ENCODE measurements at regions not wholly inside any gene's neighbourhood (a gene's known extent, or its start where the extent isn't known, plus 50 kb on each side); places are given as distances from the start of the nearest gene placed in this dataset.

DNA sequence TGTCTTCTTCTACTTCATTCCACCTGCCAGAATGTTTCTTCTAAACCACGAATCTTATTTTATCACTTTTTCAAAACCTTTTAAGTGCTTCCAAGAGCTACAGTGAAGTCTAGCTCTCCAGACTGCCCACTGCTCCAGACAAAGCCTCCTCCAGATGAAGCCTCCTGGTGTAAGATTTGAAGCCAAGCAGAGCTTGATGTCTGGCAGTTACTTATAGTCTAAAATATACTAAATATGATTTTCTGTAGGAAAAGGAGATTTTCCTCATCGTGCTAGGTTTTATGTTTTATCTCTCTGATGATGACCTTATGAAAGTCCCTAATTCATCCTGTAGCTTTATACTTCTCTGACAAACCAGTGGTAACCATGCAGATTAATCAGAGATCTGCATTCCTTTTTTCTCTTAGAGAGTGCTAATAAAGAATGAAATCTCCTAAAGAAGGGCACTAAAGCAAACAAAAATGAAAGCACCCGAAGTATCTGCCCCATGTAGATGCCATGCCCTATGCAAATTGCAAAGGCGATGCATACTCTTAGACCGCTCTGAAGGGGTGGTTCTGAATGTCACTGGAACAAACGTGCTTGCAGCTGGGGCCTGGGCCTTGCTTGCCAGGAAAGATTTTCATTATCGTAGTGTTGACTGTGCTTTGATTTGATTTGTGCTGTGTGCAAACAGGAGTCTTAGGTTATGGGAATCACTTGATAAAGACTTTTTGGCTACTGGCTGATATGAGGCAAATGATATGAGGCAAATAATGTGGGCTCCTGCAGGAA is 314.2 kb downstream of the PID1 start:
- no peak for DNase-seq
- Histone ChIP-seq H3K36me3 (replicated peaks in 1 of 2) (no peaks in the 10 kb centered on the region), H3K27ac (no peak overlapping the region), H3K9me3 (replicated peaks in 1 of 3) (no peaks in the 10 kb centered on the region), H3K4me1 (replicated peaks in 1 of 2) (no peaks in the 10 kb centered on the region), H3K4me3 (no peak overlapping the region), H3K27me3 (no peaks in the 10 kb centered on the region)
- intact Hi-C loops (cut with DNase I) = no loop called here
- no peak for TF ChIP-seq POLR2A (IDR thresholded peaks at IDR 0.05)
- TF ChIP-seq, protein P1, sequence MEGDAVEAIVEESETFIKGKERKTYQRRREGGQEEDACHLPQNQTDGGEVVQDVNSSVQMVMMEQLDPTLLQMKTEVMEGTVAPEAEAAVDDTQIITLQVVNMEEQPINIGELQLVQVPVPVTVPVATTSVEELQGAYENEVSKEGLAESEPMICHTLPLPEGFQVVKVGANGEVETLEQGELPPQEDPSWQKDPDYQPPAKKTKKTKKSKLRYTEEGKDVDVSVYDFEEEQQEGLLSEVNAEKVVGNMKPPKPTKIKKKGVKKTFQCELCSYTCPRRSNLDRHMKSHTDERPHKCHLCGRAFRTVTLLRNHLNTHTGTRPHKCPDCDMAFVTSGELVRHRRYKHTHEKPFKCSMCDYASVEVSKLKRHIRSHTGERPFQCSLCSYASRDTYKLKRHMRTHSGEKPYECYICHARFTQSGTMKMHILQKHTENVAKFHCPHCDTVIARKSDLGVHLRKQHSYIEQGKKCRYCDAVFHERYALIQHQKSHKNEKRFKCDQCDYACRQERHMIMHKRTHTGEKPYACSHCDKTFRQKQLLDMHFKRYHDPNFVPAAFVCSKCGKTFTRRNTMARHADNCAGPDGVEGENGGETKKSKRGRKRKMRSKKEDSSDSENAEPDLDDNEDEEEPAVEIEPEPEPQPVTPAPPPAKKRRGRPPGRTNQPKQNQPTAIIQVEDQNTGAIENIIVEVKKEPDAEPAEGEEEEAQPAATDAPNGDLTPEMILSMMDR (IDR thresholded peaks at IDR 0.05) = no peak
- WGBS, 4 donors = 56 to 66% (median 60%) methylated on average over 7 of the region's 7 CpGs

DNA sequence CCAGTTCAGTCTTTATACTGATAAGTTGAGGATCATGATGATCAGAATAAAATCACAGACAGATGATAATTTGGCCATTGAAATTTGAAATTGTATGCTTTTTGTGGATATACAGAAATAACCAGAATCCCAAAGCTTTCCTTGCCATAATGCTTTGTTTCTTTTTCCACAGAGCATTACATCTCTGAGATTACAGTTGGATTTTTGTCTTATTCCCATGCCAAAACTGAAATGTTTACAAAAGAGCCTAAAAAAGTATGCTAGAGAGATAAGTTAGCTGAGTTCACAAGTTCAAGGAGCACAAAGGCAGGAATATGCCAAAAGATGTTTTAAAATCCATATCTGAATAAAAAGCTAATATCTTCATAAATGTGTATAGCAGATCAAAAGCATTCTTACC is 321.3 kb downstream of the PID1 start:
- no peak overlapping the region for H3K27ac ChIP-seq
- no peaks in the 10 kb centered on the region for H3K36me3 ChIP-seq (replicated peaks in 1 of 2)
- no peaks in the 10 kb centered on the region for H3K9me3 ChIP-seq (replicated peaks in 1 of 3)
- intact Hi-C loops (cut with DNase I) = no loop called here
- H3K4me3 ChIP-seq = no peak overlapping the region
- DNase-seq = no peak
- TF ChIP-seq, protein P1 (IDR thresholded peaks at IDR 0.05) = no peak
- TF ChIP-seq POLR2A (IDR thresholded peaks at IDR 0.05) = no peak
- H3K4me1 ChIP-seq (replicated peaks in 1 of 2) = peaks cover 0 to 11% of the 10 kb centered on the region in 2 donors
- no peaks in the 10 kb centered on the region for H3K27me3 ChIP-seq

- no peaks in the 10 kb centered on the region for H3K9me3 ChIP-seq (replicated peaks in 1 of 3)
- no peak overlapping the region for H3K27ac ChIP-seq
- intact Hi-C loops (cut with DNase I) = no loop called here
- no peak for DNase-seq
- H3K4me3 ChIP-seq = no peak overlapping the region
- peaks cover 0 to 11% of the 10 kb centered on the region in 2 donors for H3K4me1 ChIP-seq (replicated peaks in 1 of 2)
- 72 to 88% (median 77%) methylated on average over 1 of the region's 1 CpG for WGBS, 4 donors
- H3K36me3 ChIP-seq (replicated peaks in 1 of 2) = no peaks in the 10 kb centered on the region
- TF ChIP-seq, protein P1 (IDR thresholded peaks at IDR 0.05) = no peak
- TF ChIP-seq POLR2A (IDR thresholded peaks at IDR 0.05) = no peak
- no peaks in the 10 kb centered on the region for H3K27me3 ChIP-seq
Observed at GRCh38 chr2:228945710-228946109, 325.4 kb downstream of the PID1 start.

DNA sequence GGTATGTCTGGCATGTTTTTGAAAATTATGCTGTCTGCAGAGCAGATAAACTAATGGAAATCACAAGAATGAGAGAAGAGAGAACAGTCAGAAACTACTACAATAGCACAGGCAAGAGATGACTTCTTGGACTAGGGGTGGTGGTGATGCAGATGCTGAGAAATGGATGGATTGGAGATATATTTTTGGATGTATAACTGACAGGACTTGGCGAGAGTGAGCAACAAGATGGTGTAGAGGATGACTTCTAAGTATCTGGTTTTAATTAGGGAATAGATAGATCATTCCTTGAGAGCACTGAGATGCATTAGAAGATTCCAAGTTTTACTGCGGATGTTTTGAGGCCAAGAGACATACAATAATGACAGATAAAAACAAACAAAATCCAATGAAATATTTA is 328.2 kb downstream of the PID1 start:
- no peak for DNase-seq
- WGBS, 4 donors = 83 to 96% (median 88%) methylated on average over 2 of the region's 2 CpGs
- no peak overlapping the region for H3K4me3 ChIP-seq
- intact Hi-C loops (cut with DNase I) = no loop called here
- TF ChIP-seq POLR2A (IDR thresholded peaks at IDR 0.05) = no peak
- TF ChIP-seq, protein P1 (IDR thresholded peaks at IDR 0.05) = no peak
- H3K9me3 ChIP-seq (replicated peaks in 1 of 3) = no peaks in the 10 kb centered on the region
- H3K36me3 ChIP-seq (replicated peaks in 1 of 2) = no peaks in the 10 kb centered on the region
- no peaks in the 10 kb centered on the region for H3K27me3 ChIP-seq
- no peak overlapping the region for H3K27ac ChIP-seq
- no peaks in the 10 kb centered on the region for H3K4me1 ChIP-seq (replicated peaks in 1 of 2)
